ENCODE measurements at regions not wholly inside any gene's neighbourhood (a gene's known extent, or its start where the extent isn't known, plus 50 kb on each side); places are given as distances from the start of the nearest gene placed in this dataset.

DNA sequence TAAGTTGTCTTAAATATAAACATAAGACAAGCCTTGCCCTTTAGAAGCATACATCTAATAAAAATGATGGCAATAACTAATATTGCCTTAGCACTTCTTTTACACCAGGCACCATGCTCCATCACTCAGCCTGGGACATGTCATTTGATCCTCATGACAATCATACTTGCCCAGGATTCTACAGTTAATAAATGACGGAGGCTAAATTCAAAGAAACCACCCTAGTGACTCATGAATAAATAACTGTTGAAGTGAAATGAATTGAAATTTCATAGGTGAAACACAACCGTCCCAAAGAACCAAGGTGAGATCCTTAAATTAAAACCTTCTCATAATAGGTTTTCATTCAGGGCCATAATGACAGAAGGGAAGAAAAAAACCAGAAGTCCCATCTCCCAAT is 89.5 kb downstream of the GRIN2B start:
- Histone ChIP-seq H3K36me3 (no peaks in the 10 kb centered on the region), H3K27ac (no peak overlapping the region), H3K4me3 (no peak overlapping the region), H4K20me1 (no peaks in the 10 kb centered on the region), H3K9ac (no peak overlapping the region), H3K27me3 (no peaks in the 10 kb centered on the region), H3K4me2 (no peak overlapping the region), H3K9me3 (replicated peaks in 1 of 11) (no peaks in the 10 kb centered on the region), H3K4me1 (no peaks in the 10 kb centered on the region)
- TF ChIP-seq Cebpa-rat (IDR thresholded peaks at IDR 0.05): no peak

- Histone ChIP-seq H3K9ac (no peak overlapping the region), H3K27me3 (no peaks in the 10 kb centered on the region)
- no peak for TF ChIP-seq Cebpa-rat (IDR thresholded peaks at IDR 0.05)
Observed at GRCh38 chr12:13890943-13891342, 90.5 kb downstream of the GRIN2B start.

GRCh38 chr12:13887779-13888388 is 93.5 kb downstream of the GRIN2B start:
- H3K4me3 ChIP-seq: no peak overlapping the region
- no peak overlapping the region for H3K9ac ChIP-seq
- no peaks in the 10 kb centered on the region for H3K36me3 ChIP-seq
- no peak overlapping the region for H3K4me2 ChIP-seq
- no peaks in the 10 kb centered on the region for H4K20me1 ChIP-seq
- no peak for TF ChIP-seq Cebpa-rat (IDR thresholded peaks at IDR 0.05)
- no peaks in the 10 kb centered on the region for H3K27me3 ChIP-seq
- no peak overlapping the region for H3K27ac ChIP-seq
- H3K9me3 ChIP-seq (replicated peaks in 1 of 11): no peaks in the 10 kb centered on the region
- no peaks in the 10 kb centered on the region for H3K4me1 ChIP-seq

More at GRCh38 chr12:13890943-13891342, 90.5 kb downstream of the GRIN2B start:
- no peak overlapping the region for H3K4me2 ChIP-seq
- H3K9me3 ChIP-seq (replicated peaks in 1 of 11): no peaks in the 10 kb centered on the region
- H3K27ac ChIP-seq: no peak overlapping the region
- no peaks in the 10 kb centered on the region for H4K20me1 ChIP-seq
- no peak overlapping the region for H3K4me3 ChIP-seq
- H3K36me3 ChIP-seq: no peaks in the 10 kb centered on the region
- H3K4me1 ChIP-seq: no peaks in the 10 kb centered on the region

GRCh38 chr12:13882176-13882575 is 99.2 kb downstream of the GRIN2B start:
- Histone ChIP-seq H3K4me2 (no peak overlapping the region), H3K27ac (no peak overlapping the region), H3K36me3 (no peaks in the 10 kb centered on the region), H3K4me3 (no peak overlapping the region), H3K27me3 (no peaks in the 10 kb centered on the region), H4K20me1 (no peaks in the 10 kb centered on the region), H3K9ac (no peak overlapping the region), H3K9me3 (replicated peaks in 1 of 11) (no peaks in the 10 kb centered on the region), H3K4me1 (no peaks in the 10 kb centered on the region)
- no peak for TF ChIP-seq Cebpa-rat (IDR thresholded peaks at IDR 0.05)

DNA sequence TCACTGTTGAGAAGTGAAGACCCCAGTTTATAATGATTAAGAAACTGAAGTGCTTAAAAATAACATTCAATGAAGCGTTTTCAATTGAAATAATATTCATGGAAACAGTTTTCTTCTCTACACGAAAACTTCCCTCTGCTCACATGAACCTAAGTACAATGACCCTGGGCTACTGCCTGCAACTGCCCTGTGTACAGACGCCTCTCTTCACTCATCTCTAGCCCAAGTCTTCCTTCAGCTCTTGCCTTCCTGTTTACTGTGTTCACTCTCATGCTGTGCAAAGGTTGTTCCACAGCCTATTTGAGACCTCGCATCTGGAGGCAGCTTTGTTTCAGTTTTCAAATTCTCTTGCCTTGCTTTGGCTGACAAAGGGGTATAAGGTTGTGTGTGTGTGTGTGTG is 100.8 kb downstream of the GRIN2B start:
- Histone ChIP-seq H3K27me3 (no peaks in the 10 kb centered on the region), H3K9me3 (replicated peaks in 1 of 11) (no peaks in the 10 kb centered on the region)
- TF ChIP-seq Cebpa-rat (IDR thresholded peaks at IDR 0.05): no peak

GRCh38 chr12:13875744-13876143 is 105.7 kb downstream of the GRIN2B start:
- Histone ChIP-seq H3K4me3 (no peak overlapping the region), H3K36me3 (no peaks in the 10 kb centered on the region), H3K27me3 (no peaks in the 10 kb centered on the region), H4K20me1 (no peaks in the 10 kb centered on the region), H3K4me2 (no peak overlapping the region), H3K9ac (no peak overlapping the region), H3K4me1 (no peaks in the 10 kb centered on the region), H3K9me3 (replicated peaks in 1 of 11) (no peaks in the 10 kb centered on the region), H3K27ac (no peak overlapping the region)
- no peak for TF ChIP-seq Cebpa-rat (IDR thresholded peaks at IDR 0.05)

More for the DNA sequence above, 100.8 kb downstream of the GRIN2B start:
- H3K27ac ChIP-seq: no peak overlapping the region
- H4K20me1 ChIP-seq: no peaks in the 10 kb centered on the region
- no peak overlapping the region for H3K4me2 ChIP-seq
- H3K4me1 ChIP-seq: no peaks in the 10 kb centered on the region
- no peaks in the 10 kb centered on the region for H3K36me3 ChIP-seq
- no peak overlapping the region for H3K9ac ChIP-seq
- no peak overlapping the region for H3K4me3 ChIP-seq

DNA sequence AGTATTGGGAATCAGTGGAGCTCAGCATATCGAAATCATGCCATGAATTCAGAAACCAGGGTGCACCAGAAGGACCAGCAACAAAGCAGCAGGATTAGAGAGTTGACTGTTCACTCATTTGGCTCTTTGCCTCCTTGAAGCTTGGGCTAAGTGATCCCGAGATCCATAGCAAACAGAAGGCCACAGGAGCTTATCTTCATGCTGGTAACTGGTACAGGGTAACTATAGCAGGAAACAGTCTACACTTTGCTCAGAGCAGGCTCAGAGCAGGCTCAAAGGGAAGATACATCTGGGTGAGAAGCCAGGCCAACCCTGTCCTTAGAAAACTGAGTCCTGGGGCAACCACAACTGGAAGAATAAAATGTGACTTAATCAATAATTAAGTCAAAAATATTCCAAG is 111.1 kb downstream of the GRIN2B start:
- no peaks in the 10 kb centered on the region for H4K20me1 ChIP-seq
- H3K27me3 ChIP-seq: no peaks in the 10 kb centered on the region
- no peak overlapping the region for H3K4me3 ChIP-seq
- no peaks in the 10 kb centered on the region for H3K9me3 ChIP-seq (replicated peaks in 1 of 11)
- H3K4me2 ChIP-seq: no peak overlapping the region
- H3K36me3 ChIP-seq: no peaks in the 10 kb centered on the region
- no peak for TF ChIP-seq Cebpa-rat (IDR thresholded peaks at IDR 0.05)
- H3K4me1 ChIP-seq: no peaks in the 10 kb centered on the region
- no peak overlapping the region for H3K27ac ChIP-seq
- H3K9ac ChIP-seq: no peak overlapping the region

DNA sequence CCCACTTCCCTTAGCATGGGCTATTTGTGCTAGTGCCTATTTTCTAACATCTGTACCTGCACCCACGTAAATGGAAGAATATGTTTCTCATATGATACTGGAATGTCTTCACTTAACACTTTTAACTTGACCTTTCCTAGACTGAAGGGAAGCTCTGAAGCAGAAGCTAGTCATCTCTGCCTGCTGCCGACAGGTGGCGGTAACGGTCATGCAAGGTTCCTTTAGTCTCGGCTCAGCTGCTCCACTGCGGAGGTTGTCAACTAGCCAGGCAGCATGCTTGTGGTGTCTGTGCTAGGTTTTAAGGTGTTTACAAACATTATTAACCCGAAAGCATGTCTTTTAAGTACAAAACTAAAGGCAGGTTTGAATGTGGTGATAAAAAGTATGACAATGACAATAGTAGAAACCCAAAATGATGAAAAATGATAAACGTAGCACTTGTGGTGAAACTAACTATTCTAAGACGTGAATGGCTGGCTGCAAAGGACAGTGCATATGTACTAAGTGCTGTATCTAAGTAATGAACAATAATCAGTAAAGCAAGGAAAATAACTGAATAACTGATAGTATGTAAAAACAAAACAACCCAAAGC is 117.2 kb downstream of the GRIN2B start:
- Histone ChIP-seq H3K9ac (no peak overlapping the region), H3K27me3 (no peaks in the 10 kb centered on the region), H3K4me1 (no peaks in the 10 kb centered on the region), H3K27ac (no peak overlapping the region), H3K4me2 (no peak overlapping the region), H3K4me3 (no peak overlapping the region), H4K20me1 (no peaks in the 10 kb centered on the region), H3K36me3 (no peaks in the 10 kb centered on the region), H3K9me3 (replicated peaks in 1 of 11) (no peaks in the 10 kb centered on the region)
- TF ChIP-seq Cebpa-rat (IDR thresholded peaks at IDR 0.05): no peak

DNA sequence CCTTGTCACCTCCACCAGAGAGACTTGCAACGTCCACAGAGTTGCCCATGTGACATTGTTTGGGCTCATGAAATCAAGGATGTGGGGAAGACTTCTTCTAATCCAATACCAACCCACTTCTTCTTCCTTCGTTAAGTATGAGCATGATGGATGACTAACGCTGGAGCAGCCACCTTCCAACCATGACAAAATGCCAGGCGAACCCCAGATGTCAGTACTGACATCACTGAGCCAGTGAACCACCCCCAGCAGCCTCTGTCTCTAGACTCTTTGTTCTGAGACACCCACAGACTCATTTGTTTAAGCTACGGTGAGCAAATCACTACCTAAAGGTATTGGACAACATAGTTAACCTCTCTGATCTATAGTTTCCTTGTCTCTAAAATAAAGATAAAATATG is 123.7 kb downstream of the GRIN2B start:
- H3K4me3 ChIP-seq: no peak overlapping the region
- no peak overlapping the region for H3K4me2 ChIP-seq
- no peaks in the 10 kb centered on the region for H3K9me3 ChIP-seq (replicated peaks in 1 of 11)
- no peaks in the 10 kb centered on the region for H3K36me3 ChIP-seq
- H3K4me1 ChIP-seq: no peaks in the 10 kb centered on the region
- no peak for TF ChIP-seq Cebpa-rat (IDR thresholded peaks at IDR 0.05)
- no peak overlapping the region for H3K27ac ChIP-seq
- H3K27me3 ChIP-seq: no peaks in the 10 kb centered on the region
- no peaks in the 10 kb centered on the region for H4K20me1 ChIP-seq
- no peak overlapping the region for H3K9ac ChIP-seq

- no peak for TF ChIP-seq Cebpa-rat (IDR thresholded peaks at IDR 0.05)
- Histone ChIP-seq H3K9ac (no peak overlapping the region), H3K4me3 (no peak overlapping the region), H4K20me1 (no peaks in the 10 kb centered on the region), H3K36me3 (no peaks in the 10 kb centered on the region), H3K9me3 (replicated peaks in 1 of 11) (no peaks in the 10 kb centered on the region), H3K27me3 (no peaks in the 10 kb centered on the region), H3K4me2 (no peak overlapping the region), H3K27ac (no peak overlapping the region), H3K4me1 (peaks cover 5 to 7% (median 6%) of the 10 kb centered on the region in 10 experiments; a peak in 14 of 20 replicates)
Observed at GRCh38 chr12:13853471-13853870, 127.9 kb downstream of the GRIN2B start.

All from BLaER1 treated with 17β-estradiol and CSF1 and Interleukin-3, amounts not matched to agents 10 nM and 100 nM (cell line).